Transverse colon (tissue), 4 donors: ENCODE measurements at regions not wholly inside any gene's neighbourhood (a gene's known extent, or its start where the extent isn't known, plus 50 kb on each side); places are given as distances from the start of the nearest gene placed in this dataset.

Source experiments
- DNase-seq: peaks from one replicate; pipeline ENCODE4 v3.0.0-alpha.2; 2019
- H3K27ac ChIP-seq, 4 donors: fragments of 200-600 bp; sonication (generic); 2 replicates each; pipeline ENCODE4 v1.5.1; 2016 to 2018; ENCODE audit warnings: inconsistent platforms in 4 of 4
- H3K27me3 ChIP-seq: fragments of 200-600 bp; sonication (generic); 2 replicates; pipeline ENCODE4 v1.5.1; 2017; ENCODE audit warnings: inconsistent platforms
- H3K36me3 ChIP-seq, 4 donors: fragments of 200-600 bp; sonication (generic); 2 replicates each; pipeline ENCODE4 v1.5.1; 2017 to 2019; ENCODE audit warnings: inconsistent platforms in 4 of 4
- H3K4me1 ChIP-seq, 4 donors: fragments of 200-600 bp; sonication (generic); 2 replicates each; pipeline ENCODE4 v1.5.1; 2017 to 2020; ENCODE audit warnings: inconsistent platforms in 4 of 4
- H3K4me3 ChIP-seq, 4 donors: fragments of 200-600 bp; sonication (generic); 1 replicate in 1 of 4; 2 replicates in 3 of 4; pipeline versions ENCODE4 v1.5.1 to v1.6.1; 2017 to 2019; ENCODE audit warnings: inconsistent platforms in 4 of 4
- H3K9me3 ChIP-seq, 2 donors: fragments of 200-600 bp; sonication (generic); 2 replicates each; pipeline ENCODE4 v1.5.1; 2017 to 2019; ENCODE audit warnings: inconsistent platforms in 2 of 2
- EP300 ChIP-seq: sonication (generic); formaldehyde crosslinking; IDR thresholded peaks from one replicate; pipeline ENCODE4 v1.6.1; 2017; ENCODE audit warnings: antibody characterized with exemption, low read depth
- POLR2A ChIP-seq: fragments of 450-650 bp; IDR thresholded peaks from one replicate; pipeline ENCODE4 v1.6.1; 2016; ENCODE audit warnings: antibody characterized with exemption, mild to moderate bottlenecking, moderate library complexity
- POLR2AphosphoS5 ChIP-seq, 3 donors: sonication (generic); formaldehyde crosslinking; IDR thresholded peaks; one replicate each; pipeline ENCODE4 v1.6.1; 2016; ENCODE audit warnings: antibody characterized with exemption in 3 of 3
- WGBS, 2 donors: methylation state at CpG; one replicate each; pipeline ENCODE4 v1.1.5; 2018; ENCODE audit warnings: low coverage in 1 of 2; 5-methylcytosine and 5-hydroxymethylcytosine counted together
- in situ Hi-C, 4 donors: fragments of 200-750 bp; cut with MboI; loops; one replicate each; pipeline versions ENCODE4 v1.15.0 to v1.15.1; 2017; ENCODE audit warnings: low sequenced_read_pairs in 3 of 4, low pct_ligation_motif_present in 1 of 4, low pct_unique_long_range_greater_than_20kb in 1 of 4
- intact Hi-C: fragments of 100-400 bp; cut with DNase I; formaldehyde crosslinking; loops from one replicate; pipeline ENCODE4 v1.15.1; 2023; ENCODE audit warnings: low total_unique reads
- TF ChIP-seq, protein P1 (sequence below), 5 experiments: fragments of 200-600 bp in 3 of 5; fragments of 450-650 bp in 2 of 5; sonication (generic) in 3 of 5; IDR thresholded peaks; 1 replicate in 2 of 5; 2 replicates in 3 of 5; pipeline ENCODE4 v1.5.1; 2016 to 2017; ENCODE audit warnings: antibody characterized with exemption in 5 of 5, inconsistent platforms in 3 of 5, mild to moderate bottlenecking in 2 of 5, moderate library complexity in 1 of 5

DNA sequence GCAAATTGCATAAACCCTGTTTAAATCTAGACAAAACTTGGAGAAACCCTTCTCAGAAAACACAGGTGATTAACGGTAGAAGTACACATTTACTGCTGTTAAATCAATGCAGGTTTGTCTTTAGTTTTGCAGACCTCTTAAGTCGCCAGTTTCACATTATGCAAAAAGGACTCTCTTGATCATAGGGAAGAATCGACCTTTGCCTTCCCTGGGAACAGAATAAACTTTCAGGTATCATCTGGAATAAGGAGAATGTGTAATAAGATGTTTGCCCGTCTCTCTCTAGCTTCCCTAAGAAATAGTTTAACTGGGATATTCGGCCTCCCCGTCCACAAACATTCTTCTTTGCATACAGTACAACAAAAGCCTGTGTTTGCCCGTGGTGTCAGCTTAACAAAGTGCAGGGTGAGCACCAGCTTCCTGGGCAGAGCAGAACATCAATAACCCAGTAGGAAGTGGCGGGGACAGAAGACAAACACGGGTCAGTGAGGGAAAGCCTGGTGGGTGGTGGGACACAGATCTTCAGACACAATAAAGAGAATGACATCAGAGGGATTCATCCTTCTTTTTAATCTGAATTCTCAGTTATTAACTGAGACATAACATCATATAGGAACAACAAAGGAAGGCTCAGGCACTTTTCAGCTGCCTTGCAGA, 1077.7 kb upstream of the SLC10A2 start:
- DNase-seq = no peak
- no peak for TF ChIP-seq POLR2A
- no peak for TF ChIP-seq POLR2AphosphoS5 (IDR thresholded peaks at IDR 0.05)
- TF ChIP-seq EP300 = no peak
- TF ChIP-seq, protein P1, sequence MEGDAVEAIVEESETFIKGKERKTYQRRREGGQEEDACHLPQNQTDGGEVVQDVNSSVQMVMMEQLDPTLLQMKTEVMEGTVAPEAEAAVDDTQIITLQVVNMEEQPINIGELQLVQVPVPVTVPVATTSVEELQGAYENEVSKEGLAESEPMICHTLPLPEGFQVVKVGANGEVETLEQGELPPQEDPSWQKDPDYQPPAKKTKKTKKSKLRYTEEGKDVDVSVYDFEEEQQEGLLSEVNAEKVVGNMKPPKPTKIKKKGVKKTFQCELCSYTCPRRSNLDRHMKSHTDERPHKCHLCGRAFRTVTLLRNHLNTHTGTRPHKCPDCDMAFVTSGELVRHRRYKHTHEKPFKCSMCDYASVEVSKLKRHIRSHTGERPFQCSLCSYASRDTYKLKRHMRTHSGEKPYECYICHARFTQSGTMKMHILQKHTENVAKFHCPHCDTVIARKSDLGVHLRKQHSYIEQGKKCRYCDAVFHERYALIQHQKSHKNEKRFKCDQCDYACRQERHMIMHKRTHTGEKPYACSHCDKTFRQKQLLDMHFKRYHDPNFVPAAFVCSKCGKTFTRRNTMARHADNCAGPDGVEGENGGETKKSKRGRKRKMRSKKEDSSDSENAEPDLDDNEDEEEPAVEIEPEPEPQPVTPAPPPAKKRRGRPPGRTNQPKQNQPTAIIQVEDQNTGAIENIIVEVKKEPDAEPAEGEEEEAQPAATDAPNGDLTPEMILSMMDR (IDR thresholded peaks at IDR 0.05) = no peak
- intact Hi-C loops (no loop called here), in situ Hi-C loops (no loop called here)
- WGBS, 2 donors = 30 to 34% methylated on average over 8 to 9 of the region's 9 CpGs
- Histone ChIP-seq H3K9me3 (no peaks in the 10 kb centered on the region), H3K4me3 (no peak overlapping the region), H3K4me1 (no peaks in the 10 kb centered on the region), H3K27me3 (no peaks in the 10 kb centered on the region), H3K36me3 (no peaks in the 10 kb centered on the region), H3K27ac (no peak overlapping the region)

DNA sequence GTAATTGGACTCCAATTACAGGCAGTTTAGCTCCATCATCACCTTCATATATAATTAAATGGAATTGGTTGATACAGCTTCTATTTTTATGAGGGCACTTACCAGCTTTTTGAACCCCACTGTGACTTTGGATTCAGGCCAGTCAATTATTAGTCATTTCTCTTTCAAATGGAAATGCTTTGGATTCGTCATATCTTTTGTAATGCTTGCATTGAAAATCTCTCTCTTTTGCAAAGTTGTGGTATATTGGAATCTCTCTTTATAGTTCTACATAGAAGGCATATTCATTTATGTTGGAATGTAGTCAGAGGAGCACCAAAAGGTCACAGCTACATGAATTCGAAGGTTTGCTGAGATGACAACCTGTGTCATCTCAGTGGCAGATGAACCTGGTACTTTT, 1074.3 kb upstream of the SLC10A2 start:
- 50 to 75% methylated on average over 2 of the region's 2 CpGs for WGBS, 2 donors
- H3K4me1 ChIP-seq = no peaks in the 10 kb centered on the region
- intact Hi-C loops = no loop called here
- no peak for DNase-seq
- no peak overlapping the region for H3K4me3 ChIP-seq
- H3K36me3 ChIP-seq = no peaks in the 10 kb centered on the region
- no peaks in the 10 kb centered on the region for H3K9me3 ChIP-seq
- in situ Hi-C loops = no loop called here
- H3K27me3 ChIP-seq = no peaks in the 10 kb centered on the region
- TF ChIP-seq EP300 (no peak), POLR2A (no peak), POLR2AphosphoS5 (IDR thresholded peaks at IDR 0.05) (no peak)
- TF ChIP-seq, protein P1 (IDR thresholded peaks at IDR 0.05) = no peak
- H3K27ac ChIP-seq = no peak overlapping the region

DNA sequence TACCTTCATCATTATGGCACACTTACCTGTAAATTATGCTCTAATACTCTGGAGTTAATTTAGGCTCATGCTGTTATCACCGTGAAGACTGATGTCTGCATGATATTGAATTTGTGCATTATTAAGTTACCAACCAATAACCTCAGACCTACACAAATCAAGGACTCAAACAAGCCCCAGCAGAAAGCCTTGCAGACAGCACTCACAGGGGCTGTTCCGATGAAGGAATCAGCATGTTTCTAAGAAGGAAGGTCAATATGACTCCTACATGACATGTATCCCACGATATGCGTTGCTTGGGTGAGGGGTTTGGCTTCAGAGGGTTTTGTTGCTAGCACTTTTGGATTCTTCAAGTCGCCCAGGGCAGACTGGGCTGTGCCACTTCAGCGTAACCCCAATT, 1071.2 kb upstream of the SLC10A2 start:
- Histone ChIP-seq H3K27ac (no peak overlapping the region), H3K36me3 (no peaks in the 10 kb centered on the region), H3K27me3 (no peaks in the 10 kb centered on the region), H3K4me3 (no peak overlapping the region), H3K9me3 (no peaks in the 10 kb centered on the region), H3K4me1 (no peaks in the 10 kb centered on the region)
- no peak for DNase-seq
- in situ Hi-C loops = no loop called here
- intact Hi-C loops = no loop called here
- WGBS, 2 donors = 84 to 100% methylated on average over 2 to 6 of the region's 6 CpGs
- TF ChIP-seq EP300 = no peak
- no peak for TF ChIP-seq POLR2A

DNA sequence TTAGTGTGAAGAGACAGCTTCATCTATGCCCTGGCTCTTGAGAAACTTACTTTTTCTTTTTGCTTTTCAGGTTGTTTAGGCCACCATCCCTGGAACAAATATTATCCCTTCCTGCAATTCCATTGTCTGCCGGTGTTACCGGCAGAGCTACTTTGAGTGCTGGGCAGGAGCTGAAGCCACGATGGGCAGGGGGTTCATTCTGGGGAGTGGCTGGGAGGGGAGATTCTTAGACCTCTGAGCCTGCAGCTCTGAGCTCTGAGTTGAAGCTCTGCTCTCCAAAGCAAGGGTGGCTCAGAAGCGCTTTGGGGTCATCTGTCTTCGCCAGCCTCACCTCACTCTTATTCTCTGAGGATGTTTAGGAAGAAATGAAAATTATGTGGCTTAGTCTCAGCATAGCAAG, 1066.6 kb upstream of the SLC10A2 start:
- TF ChIP-seq POLR2AphosphoS5 (IDR thresholded peaks at IDR 0.05) (no peak), EP300 (no peak), POLR2A (no peak)
- TF ChIP-seq, protein P1 (IDR thresholded peaks at IDR 0.05) = no peak
- Histone ChIP-seq H3K9me3 (no peaks in the 10 kb centered on the region), H3K4me1 (no peaks in the 10 kb centered on the region), H3K27me3 (no peaks in the 10 kb centered on the region), H3K4me3 (no peak overlapping the region), H3K36me3 (no peaks in the 10 kb centered on the region), H3K27ac (no peak overlapping the region)
- intact Hi-C loops (no loop called here), in situ Hi-C loops (no loop called here)
- no peak for DNase-seq
- 70 to 73% methylated on average over 3 to 5 of the region's 5 CpGs for WGBS, 2 donors

DNA sequence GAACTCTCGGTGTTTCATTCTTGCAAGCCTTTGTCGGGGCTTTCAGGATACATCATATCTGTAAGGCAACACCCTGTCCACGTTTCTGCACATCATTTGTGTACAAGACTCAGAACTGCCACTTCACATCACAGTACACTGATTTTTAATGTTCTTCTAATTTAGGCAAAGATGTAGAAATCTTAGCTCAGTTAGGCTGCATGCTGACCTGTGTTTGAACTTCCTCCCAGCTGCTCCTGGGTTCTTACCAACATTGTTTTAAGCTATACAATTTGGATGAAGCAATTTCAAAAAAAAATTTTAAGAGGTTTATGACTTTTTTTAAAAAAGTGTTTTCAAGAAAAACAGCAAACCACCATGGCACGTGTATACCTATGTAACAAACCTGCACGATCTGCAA, 1047.9 kb upstream of the SLC10A2 start:
- Histone ChIP-seq H3K27me3 (no peaks in the 10 kb centered on the region), H3K9me3 (no peaks in the 10 kb centered on the region), H3K36me3 (no peaks in the 10 kb centered on the region), H3K27ac (no peak overlapping the region), H3K4me1 (no peaks in the 10 kb centered on the region), H3K4me3 (no peak overlapping the region)
- in situ Hi-C loops (no loop called here), intact Hi-C loops (no loop called here)
- DNase-seq = no peak
- TF ChIP-seq, protein P1 (IDR thresholded peaks at IDR 0.05) = no peak
- TF ChIP-seq POLR2A (no peak), EP300 (no peak), POLR2AphosphoS5 (IDR thresholded peaks at IDR 0.05) (no peak)
- 33 to 41% methylated on average over 4 to 5 of the region's 5 CpGs for whole genome bisulfite sequencing, 2 donors
